Loucy (cell line): ENCODE measurements at regions not wholly inside any gene's neighbourhood (a gene's known extent, or its start where the extent isn't known, plus 50 kb on each side); places are given as distances from the start of the nearest gene placed in this dataset.
"Not testable (repeated sequence)": the region's sequence is repeated elsewhere in the genome, so short reads cannot be mapped to it uniquely, and the experiment has no call there.

Source experiments
- H2AFZ ChIP-seq: fragments of 200-600 bp; sonication (generic); 2 replicates; pipeline ENCODE4 v1.6.0; 2016; ENCODE audit warnings: antibody characterized with exemption, mild to moderate bottlenecking, low read length, moderate library complexity
- H3F3A ChIP-seq: fragments of 200-600 bp; 2 replicates; pipeline ENCODE4 v1.6.0; 2016; ENCODE audit warnings: antibody characterized with exemption, low read depth, mild to moderate bottlenecking
- H3K27me3 ChIP-seq: fragments of 200-600 bp; sonication (generic); 2 replicates; pipeline ENCODE4 v1.6.1; 2014; ENCODE audit warnings: low read length, mild to moderate bottlenecking; ENCODE audit not compliant: insufficient read depth, poor library complexity, severe bottlenecking
- H3K36me3 ChIP-seq: fragments of 200-600 bp; sonication (generic); 2 replicates; pipeline ENCODE4 v1.6.1; 2016; ENCODE audit warnings: low read length; ENCODE audit not compliant: insufficient read depth
- H3K4me1 ChIP-seq: fragments of 200-600 bp; sonication (generic); 2 replicates; pipeline ENCODE4 v1.5.1; 2014; ENCODE audit warnings: low read length, mild to moderate bottlenecking; ENCODE audit not compliant: insufficient read depth, poor library complexity, severe bottlenecking
- H3K4me2 ChIP-seq: fragments of 200-600 bp; sonication (generic); 2 replicates; pipeline ENCODE4 v1.6.0; 2014; ENCODE audit warnings: antibody characterized with exemption, low read length, low read depth, mild to moderate bottlenecking; ENCODE audit not compliant: poor library complexity, severe bottlenecking
- H3K4me3 ChIP-seq: fragments of 200-600 bp; sonication (generic); 2 replicates; pipeline ENCODE4 v1.5.1; 2014; ENCODE audit warnings: low read length, mild to moderate bottlenecking, mixed read lengths; ENCODE audit not compliant: poor library complexity, severe bottlenecking
- H3K79me2 ChIP-seq: fragments of 200-600 bp; sonication (generic); 2 replicates; pipeline ENCODE4 v1.6.1; 2014; ENCODE audit warnings: low read length; ENCODE audit not compliant: insufficient read depth
- H3K9ac ChIP-seq: fragments of 200-600 bp; sonication (generic); 2 replicates; pipeline ENCODE4 v1.6.0; 2014; ENCODE audit warnings: mild to moderate bottlenecking, low read depth, low read length, moderate library complexity; ENCODE audit not compliant: poor library complexity, severe bottlenecking
- H3K9me2 ChIP-seq: fragments of 200-600 bp; sonication (generic); replicated peaks from 2 replicates; pipeline ENCODE4 v1.6.1; 2016; ENCODE audit warnings: low read depth, low read length, mixed read lengths
- H3K9me3 ChIP-seq: fragments of 200-600 bp; sonication (generic); 2 replicates; pipeline ENCODE4 v1.6.1; 2014; ENCODE audit warnings: mild to moderate bottlenecking, antibody characterized with exemption, low read length, low read depth; ENCODE audit not compliant: insufficient read depth
- H4K20me1 ChIP-seq: fragments of 200-600 bp; sonication (generic); 2 replicates; pipeline ENCODE4 v1.6.0; 2014; ENCODE audit warnings: antibody characterized with exemption, low read length, mild to moderate bottlenecking; ENCODE audit not compliant: insufficient read depth, poor library complexity, severe bottlenecking
- CTCF ChIP-seq: fragments of 200-600 bp; sonication (generic); conservative IDR thresholded peaks from 2 replicates; pipeline ENCODE4 v1.5.1; 2014; ENCODE audit warnings: mild to moderate bottlenecking, antibody characterized with exemption, low read length
- EZH2phosphoT487 ChIP-seq: fragments of 200-600 bp; IDR thresholded peaks from 2 replicates; pipeline ENCODE4 v1.6.1; 2018; ENCODE audit warnings: antibody characterized with exemption, mild to moderate bottlenecking, moderate library complexity, borderline replicate concordance

- no peaks in the 10 kb centered on the region for H4K20me1 ChIP-seq
- H3K4me2 ChIP-seq: no peak overlapping the region
- no peaks in the 10 kb centered on the region for H3K27me3 ChIP-seq
- no peaks in the 10 kb centered on the region for H3K9me2 ChIP-seq
- H3K9ac ChIP-seq: no peak overlapping the region
- TF ChIP-seq CTCF: no peak
- no peak for TF ChIP-seq EZH2phosphoT487
- H3F3A ChIP-seq: no peaks in the 10 kb centered on the region
- H3K4me3 ChIP-seq: no peak overlapping the region
- H3K79me2 ChIP-seq: no peaks in the 10 kb centered on the region
- no peaks in the 10 kb centered on the region for H3K36me3 ChIP-seq
- H3K4me1 ChIP-seq: no peaks in the 10 kb centered on the region
- no peak overlapping the region for H2AFZ ChIP-seq
- H3K9me3 ChIP-seq: no peaks in the 10 kb centered on the region
These were observed 792.7 kb downstream of the METTL4 start for GRCh38 chr18:1778496-1779178.

GRCh38 chr18:1779587-1779986 lies 791.7 kb downstream of the METTL4 start:
- Histone ChIP-seq H3K9me3 (no peaks in the 10 kb centered on the region), H3K36me3 (no peaks in the 10 kb centered on the region), H4K20me1 (no peaks in the 10 kb centered on the region), H2AFZ (no peak overlapping the region), H3K9ac (no peak overlapping the region), H3K4me1 (no peaks in the 10 kb centered on the region), H3K4me2 (no peak overlapping the region), H3F3A (no peaks in the 10 kb centered on the region), H3K27me3 (no peaks in the 10 kb centered on the region), H3K79me2 (no peaks in the 10 kb centered on the region), H3K9me2 (no peaks in the 10 kb centered on the region), H3K4me3 (no peak overlapping the region)
- TF ChIP-seq CTCF (no peak), EZH2phosphoT487 (no peak)

- Histone ChIP-seq H3K4me1 (no peaks in the 10 kb centered on the region), H3K4me2 (no peak overlapping the region), H2AFZ (no peak overlapping the region), H4K20me1 (no peaks in the 10 kb centered on the region), H3K27me3 (no peaks in the 10 kb centered on the region), H3K9ac (no peak overlapping the region), H3K4me3 (no peak overlapping the region), H3K36me3 (no peaks in the 10 kb centered on the region), H3K9me3 (no peaks in the 10 kb centered on the region), H3K9me2 (no peaks in the 10 kb centered on the region), H3K79me2 (no peaks in the 10 kb centered on the region), H3F3A (no peaks in the 10 kb centered on the region)
- TF ChIP-seq EZH2phosphoT487 (no peak), CTCF (no peak)
These were observed 787.2 kb downstream of the METTL4 start for GRCh38 chr18:1784113-1784512.

GRCh38 chr18:1785980-1786379 lies 785.3 kb downstream of the METTL4 start:
- H3K4me3 ChIP-seq, H2AFZ ChIP-seq, H3K9me2 ChIP-seq, H3K79me2 ChIP-seq, H3K4me1 ChIP-seq, H3K4me2 ChIP-seq, H3F3A ChIP-seq, H4K20me1 ChIP-seq, H3K9me3 ChIP-seq, H3K36me3 ChIP-seq, H3K9ac ChIP-seq, H3K27me3 ChIP-seq: not testable (repeated sequence)
